DND-41 (cell line): ENCODE measurements at regions not wholly inside any gene's neighbourhood (a gene's known extent, or its start where the extent isn't known, plus 50 kb on each side); places are given as distances from the start of the nearest gene placed in this dataset.

Experiments used
- EZH2 ChIP-seq: IDR thresholded peaks from 3 replicates; pipeline ENCODE4 v1.6.1; 2012; ENCODE audit warnings: borderline replicate concordance, low read depth, mild to moderate bottlenecking, moderate library complexity, low read length, inconsistent platforms; ENCODE audit not compliant: severe bottlenecking
- TF ChIP-seq, protein P1 (sequence below): IDR thresholded peaks from 2 replicates; pipeline ENCODE4 v1.5.1; 2012; ENCODE audit warnings: borderline replicate concordance, low read length, moderate library complexity, mild to moderate bottlenecking; ENCODE audit not compliant: poor library complexity, severe bottlenecking; ENCODE audit errors: extremely low read depth

DNA sequence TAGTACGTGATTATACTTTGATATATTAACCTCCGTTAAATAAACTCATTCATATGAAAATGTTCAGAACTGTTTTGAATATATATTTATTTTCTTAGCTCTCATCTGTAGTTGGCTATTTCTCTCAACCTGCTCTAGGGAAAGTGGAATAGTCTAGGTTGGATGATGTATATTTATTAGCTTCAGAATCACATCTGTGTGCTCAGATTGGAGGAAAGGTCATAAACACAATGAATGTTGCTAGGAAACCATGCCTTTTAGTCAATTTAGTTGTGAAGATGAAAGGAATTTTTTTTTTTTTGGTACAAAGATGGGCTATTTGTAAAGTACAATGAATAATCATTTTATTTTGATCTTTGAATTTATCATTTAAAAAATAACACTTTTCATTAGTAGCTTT lies 439.1 kb downstream of the FOXG1 start:
- TF ChIP-seq, protein P1, sequence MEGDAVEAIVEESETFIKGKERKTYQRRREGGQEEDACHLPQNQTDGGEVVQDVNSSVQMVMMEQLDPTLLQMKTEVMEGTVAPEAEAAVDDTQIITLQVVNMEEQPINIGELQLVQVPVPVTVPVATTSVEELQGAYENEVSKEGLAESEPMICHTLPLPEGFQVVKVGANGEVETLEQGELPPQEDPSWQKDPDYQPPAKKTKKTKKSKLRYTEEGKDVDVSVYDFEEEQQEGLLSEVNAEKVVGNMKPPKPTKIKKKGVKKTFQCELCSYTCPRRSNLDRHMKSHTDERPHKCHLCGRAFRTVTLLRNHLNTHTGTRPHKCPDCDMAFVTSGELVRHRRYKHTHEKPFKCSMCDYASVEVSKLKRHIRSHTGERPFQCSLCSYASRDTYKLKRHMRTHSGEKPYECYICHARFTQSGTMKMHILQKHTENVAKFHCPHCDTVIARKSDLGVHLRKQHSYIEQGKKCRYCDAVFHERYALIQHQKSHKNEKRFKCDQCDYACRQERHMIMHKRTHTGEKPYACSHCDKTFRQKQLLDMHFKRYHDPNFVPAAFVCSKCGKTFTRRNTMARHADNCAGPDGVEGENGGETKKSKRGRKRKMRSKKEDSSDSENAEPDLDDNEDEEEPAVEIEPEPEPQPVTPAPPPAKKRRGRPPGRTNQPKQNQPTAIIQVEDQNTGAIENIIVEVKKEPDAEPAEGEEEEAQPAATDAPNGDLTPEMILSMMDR: no peak
- no peak for TF ChIP-seq EZH2
